OCI-LY7 (cell line): ENCODE measurements at regions not wholly inside any gene's neighbourhood (a gene's known extent, or its start where the extent isn't known, plus 50 kb on each side); places are given as distances from the start of the nearest gene placed in this dataset.

Experiments
- EZH2phosphoT487 ChIP-seq: fragments of 200-600 bp; sonication (generic); IDR thresholded peaks from 2 replicates; pipeline ENCODE4 v1.6.1; 2018; ENCODE audit warnings: low read depth, borderline replicate concordance, mild to moderate bottlenecking, mixed run types, antibody characterized with exemption, low read length, moderate library complexity, mixed read lengths
- TF ChIP-seq, protein P1 (sequence below): fragments of 200-600 bp; sonication (generic); conservative IDR thresholded peaks from 2 replicates; pipeline ENCODE4 v1.5.1; 2014; ENCODE audit warnings: mild to moderate bottlenecking, antibody characterized with exemption, low read length, moderate library complexity, mixed read lengths

DNA sequence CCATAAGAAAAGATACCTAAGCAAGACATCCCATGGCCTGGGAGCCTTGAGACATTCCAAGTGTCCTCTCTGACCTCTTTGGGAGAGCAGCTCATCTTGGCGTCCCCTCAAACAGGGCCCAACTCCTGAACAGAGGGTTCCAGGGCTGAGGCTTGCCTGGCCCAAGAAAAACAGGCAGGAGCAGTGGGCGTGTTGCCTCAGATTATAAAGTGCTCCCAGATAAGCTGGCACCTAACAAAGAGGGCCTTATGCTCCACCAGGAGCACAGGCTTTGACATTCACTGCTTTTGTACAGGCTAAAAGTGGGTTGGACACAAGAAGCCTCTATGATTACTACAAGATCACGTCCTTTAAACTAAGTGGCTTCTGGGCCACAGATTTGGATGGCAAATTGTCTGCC, 193.1 kb downstream of the FGFR2 start:
- TF ChIP-seq, protein P1, sequence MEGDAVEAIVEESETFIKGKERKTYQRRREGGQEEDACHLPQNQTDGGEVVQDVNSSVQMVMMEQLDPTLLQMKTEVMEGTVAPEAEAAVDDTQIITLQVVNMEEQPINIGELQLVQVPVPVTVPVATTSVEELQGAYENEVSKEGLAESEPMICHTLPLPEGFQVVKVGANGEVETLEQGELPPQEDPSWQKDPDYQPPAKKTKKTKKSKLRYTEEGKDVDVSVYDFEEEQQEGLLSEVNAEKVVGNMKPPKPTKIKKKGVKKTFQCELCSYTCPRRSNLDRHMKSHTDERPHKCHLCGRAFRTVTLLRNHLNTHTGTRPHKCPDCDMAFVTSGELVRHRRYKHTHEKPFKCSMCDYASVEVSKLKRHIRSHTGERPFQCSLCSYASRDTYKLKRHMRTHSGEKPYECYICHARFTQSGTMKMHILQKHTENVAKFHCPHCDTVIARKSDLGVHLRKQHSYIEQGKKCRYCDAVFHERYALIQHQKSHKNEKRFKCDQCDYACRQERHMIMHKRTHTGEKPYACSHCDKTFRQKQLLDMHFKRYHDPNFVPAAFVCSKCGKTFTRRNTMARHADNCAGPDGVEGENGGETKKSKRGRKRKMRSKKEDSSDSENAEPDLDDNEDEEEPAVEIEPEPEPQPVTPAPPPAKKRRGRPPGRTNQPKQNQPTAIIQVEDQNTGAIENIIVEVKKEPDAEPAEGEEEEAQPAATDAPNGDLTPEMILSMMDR, result no peak
- TF ChIP-seq EZH2phosphoT487, result no peak
